GM21619 (cell line): ENCODE measurements at regions not wholly inside any gene's neighbourhood (a gene's known extent, or its start where the extent isn't known, plus 50 kb on each side); places are given as distances from the start of the nearest gene placed in this dataset.
"Not testable (repeated sequence)": the region's sequence is repeated elsewhere in the genome, so short reads cannot be mapped to it uniquely, and the experiment has no call there.

Source experiments
- ATAC-seq: cut with Tn5 transposase; IDR thresholded peaks from one replicate; pipeline ENCODE4 v1.9.1; 2021; ENCODE audit not compliant: unreplicated experiment

DNA sequence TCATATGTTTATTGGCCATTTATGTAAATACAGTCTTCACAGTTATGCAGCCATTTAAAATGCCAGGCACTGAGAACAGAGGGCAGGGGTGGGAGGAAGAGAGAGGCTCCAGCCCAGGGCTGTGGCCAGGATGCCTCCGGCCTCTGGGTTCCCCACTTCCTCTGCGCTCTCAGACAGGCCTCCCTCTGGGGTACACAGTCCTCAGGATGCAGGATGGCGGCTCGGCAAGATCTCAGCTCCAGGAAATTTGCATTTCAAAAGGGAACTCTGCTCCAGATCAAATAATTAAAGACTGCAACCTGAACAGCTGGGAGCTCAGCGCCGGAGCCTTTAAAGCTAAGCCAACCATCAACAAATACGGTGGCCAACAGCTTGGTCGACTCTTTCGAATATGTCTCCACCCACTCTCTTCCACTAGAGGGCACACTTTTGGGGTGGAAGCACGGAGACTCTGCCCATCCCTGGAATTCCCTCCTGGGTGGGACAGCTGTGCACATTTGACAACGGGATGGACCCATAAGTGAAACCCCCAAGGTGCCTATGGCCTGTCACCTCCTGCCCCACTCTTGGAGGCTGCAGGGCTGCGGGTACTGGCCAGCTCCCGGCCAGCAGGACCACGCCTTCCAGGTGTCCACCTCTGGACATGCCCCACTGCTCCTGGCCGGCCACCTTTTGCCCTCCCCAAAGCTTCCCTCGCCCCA is 1044.7 kb downstream of the BRD1 start:
- no peak for ATAC-seq

DNA sequence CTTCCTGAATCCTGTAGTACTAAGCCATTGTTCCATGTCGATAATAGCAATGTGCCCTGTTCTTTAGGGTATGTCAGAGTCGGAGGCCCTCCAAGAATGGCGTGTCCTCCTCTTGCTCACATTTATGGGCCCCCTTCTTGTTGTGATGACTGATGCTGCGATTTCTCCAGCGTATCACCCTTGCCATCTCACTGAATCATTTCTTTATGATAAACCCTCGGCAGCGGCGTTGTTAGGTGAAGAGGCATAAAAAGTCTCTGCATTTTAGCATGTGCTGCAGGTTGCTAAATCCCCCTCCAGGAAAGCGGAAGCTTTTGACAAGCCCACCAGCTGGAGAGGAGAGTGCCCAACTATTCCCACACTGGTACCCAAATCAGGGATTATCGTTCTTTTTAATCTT is 1045.3 kb downstream of the BRD1 start:
- ATAC-seq, result no peak

DNA sequence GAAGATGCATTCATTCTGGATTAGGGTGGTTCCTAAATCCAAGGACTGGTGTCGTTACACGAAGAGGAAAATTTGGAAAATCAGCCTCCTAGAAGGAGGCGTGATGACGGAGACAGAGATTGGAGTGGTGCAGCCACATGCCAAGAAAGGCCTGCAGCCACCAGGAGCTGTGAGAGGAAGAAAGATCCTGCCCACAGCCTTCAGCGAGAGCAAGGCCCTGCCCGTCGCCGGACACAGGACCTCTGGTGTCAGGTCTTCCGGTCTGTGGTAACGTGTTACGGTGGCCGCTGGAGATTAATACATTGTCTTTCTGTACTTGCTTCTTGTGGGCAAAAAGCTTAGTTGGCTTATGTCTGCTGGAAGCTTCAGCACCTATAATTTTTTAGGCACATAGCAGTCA is 1045.8 kb downstream of the BRD1 start:
- ATAC-seq, result no peak

DNA sequence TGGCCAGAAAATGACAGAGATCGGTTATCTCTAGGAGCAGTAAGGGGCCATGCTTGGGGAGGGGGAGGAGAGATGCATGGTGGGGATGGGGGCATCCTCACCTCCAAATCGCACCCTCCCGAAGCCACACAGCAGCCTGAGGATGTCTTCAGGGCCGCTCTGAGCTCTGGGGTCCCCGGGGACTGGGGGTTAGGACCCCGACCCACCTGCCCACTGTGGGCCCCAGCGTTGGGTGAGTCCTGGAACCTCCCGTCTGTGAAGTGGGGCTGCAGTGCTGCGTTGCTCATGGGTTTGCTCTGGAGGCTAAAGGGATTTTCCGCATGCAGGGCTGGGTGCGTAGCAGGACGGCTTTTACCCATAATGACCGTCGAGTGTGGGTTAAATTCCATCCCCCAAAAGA is 1046.3 kb downstream of the BRD1 start:
- no peak for ATAC-seq

DNA sequence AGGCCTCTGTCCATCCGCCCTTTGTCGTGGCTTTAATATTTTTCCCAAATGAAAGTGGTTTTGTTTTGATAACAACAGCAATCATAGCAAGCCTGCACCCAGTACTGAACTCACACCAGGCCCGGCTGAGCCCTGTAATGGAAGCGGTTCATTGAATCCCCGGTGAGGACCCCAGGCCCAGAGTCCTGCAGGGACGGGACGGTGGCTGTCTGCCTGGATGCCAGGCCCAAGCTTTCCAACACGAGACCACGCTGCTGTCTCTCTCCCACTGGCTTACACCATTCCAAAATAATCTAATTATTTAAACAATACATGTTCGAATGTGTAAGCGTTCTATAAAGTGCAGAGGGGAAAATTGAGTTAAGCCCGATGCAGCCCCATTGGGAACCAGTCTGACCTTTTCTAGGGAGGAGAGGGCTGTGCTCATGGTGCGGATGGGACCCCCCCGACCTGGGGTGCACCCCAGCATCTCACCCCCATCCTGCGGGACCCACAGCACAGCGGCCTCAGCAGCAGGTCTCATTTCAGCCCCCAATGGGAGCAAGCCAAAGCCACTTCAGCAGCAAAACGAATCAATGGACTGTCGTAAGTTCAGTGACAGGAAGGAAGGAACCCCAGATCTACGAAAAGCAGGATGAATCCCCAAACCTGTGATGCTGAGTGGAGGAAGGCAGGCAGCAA is 1046.9 kb downstream of the BRD1 start:
- no peak for ATAC-seq

DNA sequence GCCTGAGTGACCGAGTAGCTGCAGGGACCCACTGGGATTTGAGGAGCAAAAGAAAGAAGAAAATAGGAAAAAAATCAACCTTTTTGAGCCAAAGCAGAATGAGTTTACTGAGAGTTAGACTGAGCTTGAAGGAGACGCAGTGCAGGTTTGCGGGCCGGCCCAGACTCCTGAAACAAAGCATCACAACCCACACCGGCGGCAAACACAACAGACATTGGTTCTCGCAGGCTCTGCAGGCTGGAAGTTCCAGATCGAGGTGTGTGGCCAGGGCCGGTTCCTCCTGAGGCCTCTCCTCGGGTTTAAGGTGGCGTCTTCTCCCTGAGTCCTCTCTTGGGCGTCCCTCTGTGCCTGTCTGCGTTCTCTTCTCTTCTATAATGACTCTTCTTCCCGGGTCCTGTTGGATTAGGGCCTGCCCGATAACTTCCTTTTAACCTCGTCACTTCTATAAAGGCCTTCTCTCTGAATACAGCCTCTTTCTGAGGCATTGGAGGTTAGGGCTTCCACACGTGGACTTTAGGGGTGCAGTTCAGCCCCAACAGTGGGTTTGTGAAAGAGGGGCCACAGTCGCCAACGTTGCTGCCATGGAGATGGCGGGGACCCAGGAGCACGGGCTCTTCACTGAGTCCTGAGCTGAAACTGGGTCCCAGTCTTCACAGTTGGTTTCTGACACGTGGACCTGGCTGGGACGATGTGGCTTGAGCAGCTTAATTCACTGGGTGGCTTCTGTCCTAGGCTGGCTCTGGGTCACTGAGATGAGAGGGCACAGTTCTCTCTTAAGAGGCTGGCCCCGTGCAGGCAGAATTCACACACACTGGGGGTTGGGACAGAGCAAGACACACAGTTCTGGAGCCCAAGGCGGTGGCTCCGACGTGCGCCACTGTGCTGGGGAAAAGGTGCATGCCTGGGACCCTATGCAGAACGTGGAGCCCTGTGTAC is 1047.7 kb downstream of the BRD1 start:
- ATAC-seq, result no peak

DNA sequence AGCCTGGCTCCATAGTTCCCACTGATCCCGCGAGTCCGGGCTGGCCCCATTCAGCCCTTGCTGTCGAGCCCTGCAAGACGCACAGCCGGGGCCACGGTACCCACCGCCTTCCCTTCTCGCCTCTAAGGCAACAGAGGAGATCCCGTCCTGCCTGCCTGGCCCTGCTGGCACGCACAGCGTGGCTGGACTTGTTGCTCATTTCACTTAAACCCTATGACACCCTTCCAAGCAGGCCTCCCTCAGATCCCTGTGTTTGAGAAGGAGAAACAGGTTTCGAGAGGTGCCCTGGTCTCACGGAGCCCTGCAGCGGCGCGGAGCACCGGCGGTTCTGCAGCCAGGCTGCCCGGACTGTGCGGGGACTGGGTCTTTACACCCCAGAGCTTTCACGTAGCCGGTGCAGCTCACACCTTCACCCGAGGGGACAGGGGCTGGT is 1048.4 kb downstream of the BRD1 start:
- no peak for ATAC-seq

DNA sequence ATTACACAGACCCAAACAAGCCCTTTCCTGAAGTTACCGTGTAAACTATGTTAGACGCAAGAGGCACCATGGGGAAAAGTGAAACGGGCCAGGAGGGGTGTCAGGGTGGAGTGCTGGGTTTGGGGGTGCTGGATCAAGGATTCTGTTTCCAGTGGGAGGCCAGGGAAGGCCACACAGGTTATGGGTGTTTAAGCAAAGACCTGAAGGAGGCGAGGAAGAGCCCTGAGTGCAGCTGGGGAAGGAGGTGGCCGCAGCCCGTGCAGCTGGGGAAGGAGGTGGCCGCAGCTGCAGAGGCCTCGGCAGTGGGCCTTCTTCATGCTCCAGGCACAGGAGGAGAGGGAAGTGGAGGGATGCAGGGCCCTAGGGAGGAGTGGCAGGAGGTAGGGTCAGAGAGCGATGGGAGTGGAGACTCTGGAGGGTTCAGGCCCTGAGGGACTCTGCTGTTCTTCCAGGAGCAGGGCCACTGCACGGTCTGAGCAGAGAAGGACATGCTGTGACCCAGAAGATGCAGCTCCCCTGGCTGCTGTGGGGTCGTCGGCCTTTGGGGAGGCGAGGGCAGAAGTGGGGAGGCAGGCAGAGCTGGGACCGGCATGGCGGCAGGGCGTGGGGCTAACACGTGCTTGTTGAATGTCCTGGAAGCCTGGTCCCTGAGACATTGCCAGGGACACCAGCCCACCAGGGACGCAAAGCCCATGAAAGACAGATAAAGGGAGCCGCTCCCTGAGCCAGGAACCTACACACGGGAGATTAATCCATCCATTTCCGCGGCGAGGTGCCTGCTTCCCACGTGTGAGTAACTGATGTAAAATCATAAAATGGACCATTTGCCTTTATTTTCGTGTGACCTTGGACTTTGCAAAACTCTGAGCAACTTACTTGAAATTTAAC is 1049.1 kb downstream of the BRD1 start:
- ATAC-seq, result no peak

DNA sequence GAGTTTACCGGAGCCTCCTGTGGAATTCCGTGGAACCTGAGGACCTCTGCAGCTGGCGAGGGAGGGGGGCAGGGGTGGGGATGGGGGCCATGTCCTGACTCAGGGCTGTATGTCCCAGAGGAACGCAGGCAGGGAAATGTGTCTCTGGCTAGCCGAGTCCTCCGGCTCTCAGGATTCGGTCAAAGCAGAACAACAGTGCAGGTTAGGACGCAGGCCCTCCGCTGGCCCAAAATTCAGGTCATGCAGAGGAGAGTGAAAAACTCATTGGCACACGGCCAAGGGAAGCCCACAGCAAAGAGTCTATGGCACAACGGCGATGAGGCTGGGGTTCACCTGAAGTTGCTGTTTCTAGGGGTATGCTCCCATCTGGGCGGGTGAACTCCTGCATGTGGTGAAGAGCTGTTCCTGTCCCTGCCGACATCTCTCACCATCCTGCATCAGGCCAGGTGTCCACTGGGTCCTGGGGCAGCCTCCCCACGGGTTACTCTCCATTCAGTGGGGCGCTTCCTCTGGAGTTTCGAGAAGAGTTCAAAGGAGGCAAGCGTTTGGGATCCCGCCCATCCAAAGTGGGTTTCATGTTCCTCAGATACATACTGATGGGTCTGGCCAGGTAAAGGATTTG is 1055.3 kb downstream of the BRD1 start:
- no peak for ATAC-seq

DNA sequence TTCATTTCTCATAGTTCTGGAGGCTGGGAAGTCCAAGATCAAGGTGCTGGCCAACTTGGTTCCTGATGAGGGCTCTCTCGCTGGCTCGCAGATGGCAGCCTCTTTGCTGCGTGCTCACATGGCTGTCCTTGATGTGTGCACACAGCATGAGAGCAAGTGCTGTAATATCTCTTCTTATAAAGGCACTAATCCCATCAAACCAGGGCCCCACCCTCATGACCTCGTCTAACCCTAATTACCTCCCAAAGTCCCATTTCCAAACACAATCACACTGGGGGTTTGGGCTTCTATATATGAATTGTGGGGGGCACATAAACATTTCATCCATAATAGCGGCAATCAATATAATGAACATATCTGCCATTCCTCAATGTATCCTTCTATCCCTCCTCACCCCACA is 1062.1 kb downstream of the BRD1 start:
- no peak for ATAC-seq

DNA sequence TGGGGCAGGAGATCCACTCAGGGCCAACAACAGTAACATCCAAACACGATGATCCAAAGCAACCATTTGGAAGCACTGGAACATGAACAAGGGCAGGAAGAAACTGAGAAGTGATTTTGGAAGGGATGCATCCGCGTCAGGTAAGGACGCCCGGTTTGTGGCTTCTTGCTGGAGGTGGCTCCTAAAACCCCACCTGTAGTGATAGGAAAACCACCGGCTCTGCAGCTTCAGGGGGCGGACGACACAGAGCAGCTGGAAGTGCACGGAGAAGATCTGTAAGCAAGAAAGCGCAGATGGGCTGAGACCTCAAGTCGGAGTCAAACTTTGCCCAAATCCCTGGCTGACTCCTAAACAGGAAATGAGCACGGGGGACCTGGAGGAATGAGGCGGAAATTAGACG is 1066.1 kb downstream of the BRD1 start:
- no peak for ATAC-seq

DNA sequence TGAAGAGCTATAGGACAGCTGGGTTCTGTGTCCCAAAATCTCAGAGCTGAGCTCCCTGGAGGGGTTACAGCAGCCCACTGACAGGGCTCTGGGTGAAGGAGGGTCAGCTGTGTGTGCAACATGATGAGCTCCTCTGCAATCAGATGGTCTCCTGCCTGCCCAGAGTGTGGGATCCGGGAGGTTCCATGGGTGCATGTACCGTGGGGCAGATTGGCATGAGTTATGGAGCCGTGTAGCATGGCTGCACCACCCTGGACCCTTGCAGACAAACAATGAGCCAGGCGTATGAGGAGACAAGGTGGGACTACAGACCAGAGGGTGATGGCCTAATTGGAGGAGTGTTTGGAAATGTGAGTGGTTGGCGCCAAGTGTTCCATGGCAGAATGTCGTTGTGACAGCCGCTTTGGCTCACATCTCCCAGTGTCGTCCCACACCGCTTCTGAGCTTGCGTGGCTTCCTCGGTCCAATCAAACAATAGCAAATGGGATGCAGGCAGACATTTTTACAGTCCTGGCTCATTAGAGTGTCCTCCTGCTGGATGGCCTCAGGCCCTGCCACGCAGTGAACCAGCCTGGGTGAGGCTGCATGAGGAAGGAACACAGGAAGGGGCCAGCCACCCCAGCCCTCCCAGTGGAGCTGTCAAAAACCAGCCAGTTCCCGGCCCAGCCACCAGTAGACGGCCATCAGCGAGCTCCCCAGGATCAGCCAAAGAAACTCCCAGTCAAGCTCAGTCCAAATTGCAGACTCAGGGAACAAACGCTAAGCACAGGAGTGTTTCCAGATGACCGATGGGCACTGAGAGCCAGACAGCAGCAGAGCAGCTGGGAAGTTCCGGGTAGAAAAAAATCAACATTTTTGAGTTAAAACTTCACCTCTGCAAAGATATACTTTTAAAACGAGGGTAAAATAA is 1066.9 kb downstream of the BRD1 start:
- no peak for ATAC-seq

DNA sequence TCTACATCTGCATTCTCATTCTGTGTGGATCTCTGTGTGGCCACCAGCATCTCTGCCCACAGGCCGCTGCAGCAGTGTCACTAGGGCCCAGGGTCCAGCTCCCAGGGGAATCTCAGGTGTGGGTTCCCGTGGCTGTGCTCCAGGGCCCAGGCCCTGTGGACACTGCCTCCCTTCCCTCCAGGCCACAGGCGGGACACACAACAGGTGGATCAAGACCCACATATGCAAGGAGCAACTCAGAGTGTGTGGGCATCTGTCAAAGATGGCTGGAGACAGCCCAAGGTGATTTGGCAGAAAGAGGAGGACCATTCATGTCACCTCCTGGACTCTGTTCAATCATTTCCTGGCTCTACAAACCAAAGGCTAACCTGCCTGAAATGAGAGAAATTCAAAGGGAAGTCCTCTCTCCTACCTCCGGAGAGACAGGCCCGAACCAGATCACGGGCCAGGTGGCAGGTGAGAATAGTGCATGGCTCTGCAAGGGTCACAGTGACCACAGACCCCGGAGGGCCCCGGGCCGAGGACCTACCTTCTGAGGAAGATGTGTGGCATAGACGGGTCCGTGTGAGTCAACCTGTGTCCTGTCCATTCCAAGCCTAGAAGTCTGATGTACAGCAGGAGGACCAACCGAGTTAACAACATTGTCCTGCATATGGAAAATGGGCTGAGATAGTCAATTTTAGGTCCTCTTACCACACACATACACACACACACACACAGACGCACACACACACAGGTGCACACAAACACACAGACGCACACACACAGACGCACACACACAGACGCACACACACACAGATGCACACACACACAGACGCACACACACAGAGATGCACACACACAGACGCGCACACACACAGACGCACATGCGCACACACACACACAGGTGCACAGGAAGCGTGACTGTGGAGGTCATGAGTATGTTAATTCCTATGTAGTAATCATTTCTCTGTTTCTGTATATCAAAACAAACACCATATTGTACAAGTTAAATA is 1068.5 kb downstream of the BRD1 start:
- ATAC-seq, result no peak

DNA sequence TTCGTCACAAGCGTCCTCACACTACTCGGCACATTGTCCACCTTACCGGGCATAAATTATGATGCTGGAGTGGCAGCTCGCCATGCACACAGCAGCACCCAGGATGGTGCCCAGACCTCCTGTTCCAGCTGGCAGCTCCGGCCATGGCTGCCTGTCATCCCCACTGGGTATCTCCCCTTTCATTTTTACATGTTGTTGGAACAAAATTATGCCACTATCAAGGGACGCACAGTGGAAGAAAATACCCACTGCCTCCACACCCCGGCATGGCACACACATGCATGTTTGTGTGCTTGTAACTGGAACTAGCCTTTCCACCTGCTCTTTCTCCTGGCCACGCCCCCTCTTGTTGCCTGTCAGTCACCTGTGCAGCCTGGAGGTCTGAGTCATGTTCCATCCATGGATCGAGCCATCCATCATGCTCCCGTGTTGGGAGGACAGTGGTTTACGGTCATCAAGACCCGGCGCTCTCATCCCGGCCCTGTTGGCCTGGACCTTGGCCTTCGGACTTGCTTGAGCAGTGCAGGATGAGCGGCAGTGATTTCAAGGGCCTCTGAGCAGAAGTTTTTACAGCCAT is 1069.6 kb downstream of the BRD1 start:
- ATAC-seq, result no peak

DNA sequence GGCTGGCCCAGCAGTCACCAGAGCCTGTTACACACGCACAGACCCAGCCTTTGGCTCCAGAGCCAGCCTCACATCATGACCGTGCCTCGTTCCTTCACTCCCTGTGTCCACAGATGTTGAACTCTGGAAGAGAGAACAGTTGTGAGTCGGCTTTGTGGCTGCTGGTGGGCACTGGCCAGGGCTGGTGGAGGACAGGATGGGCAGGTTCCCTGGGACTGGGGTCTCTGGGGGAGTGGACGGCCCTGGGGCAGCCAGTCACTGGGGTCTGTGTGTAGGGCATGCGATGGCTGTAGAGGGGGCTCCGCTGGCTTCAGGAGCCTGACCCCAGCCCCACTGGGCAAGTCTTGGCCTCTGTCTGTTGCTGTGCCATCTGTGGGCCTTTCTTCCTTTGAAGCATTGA is 1070.1 kb downstream of the BRD1 start:
- no peak for ATAC-seq

DNA sequence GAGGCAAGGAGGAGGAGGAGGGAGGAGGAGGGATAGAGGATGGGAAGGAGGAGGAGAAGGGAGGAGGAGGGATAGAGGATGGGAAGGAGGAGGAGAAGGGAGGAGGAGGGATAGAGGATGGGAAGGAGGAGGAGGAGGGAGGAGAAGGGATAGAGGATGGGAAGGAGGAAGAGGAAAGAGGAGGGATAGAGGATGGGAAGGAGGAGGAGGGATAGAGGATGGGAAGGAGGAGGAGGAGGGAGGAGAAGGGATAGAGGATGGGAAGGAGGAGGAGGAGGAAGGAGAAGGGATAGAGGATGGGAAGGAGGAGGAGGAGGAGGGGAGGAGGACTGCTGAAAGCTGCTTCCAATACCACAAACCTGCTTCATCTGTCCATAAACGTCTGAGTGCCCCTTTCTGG is 1070.5 kb downstream of the BRD1 start:
- not testable (repeated sequence) for ATAC-seq
